ENCODE measurements at regions not wholly inside any gene's neighbourhood (a gene's known extent, or its start where the extent isn't known, plus 50 kb on each side); places are given as distances from the start of the nearest gene placed in this dataset.
"Not testable (repeated sequence)": the region's sequence is repeated elsewhere in the genome, so short reads cannot be mapped to it uniquely, and the experiment has no call there.

- no TSS peak for BruUV-seq (replicated peaks)
- Histone ChIP-seq H3K36me3 (ENCODE audit: control insufficient read depth, insufficient read depth, low read length) (no peaks in the 10 kb centered on the region), H3K4me3 (ENCODE audit: low read depth, low read length) (no peak overlapping the region), H3K27me3 (replicated peaks; ENCODE audit: control insufficient read depth, insufficient read depth, low read length) (no peaks in the 10 kb centered on the region), H3K4me1 (no peaks in the 10 kb centered on the region), H3K9me3 (no peaks in the 10 kb centered on the region)
- DNase-seq, result peak in 1 of 2 experiments; percentile 5
- intact Hi-C loops (cut with micrococcal nuclease; ENCODE audit: unreplicated experiment), result no loop called here
- POLR2A ChIA-PET, result no interaction called here
- H3K27me3 Mint-ChIP-seq (ENCODE audit: insufficient read depth, unreplicated experiment), result no peaks in the 10 kb centered on the region
- no peaks in the 10 kb centered on the region for H3K36me3 Mint-ChIP-seq (ENCODE audit: insufficient read depth, unreplicated experiment)
- CTCF ChIA-PET, result no interaction called here
- H3K4me3 Mint-ChIP-seq (ENCODE audit: unreplicated experiment), result no peak overlapping the region
- H3K27ac Mint-ChIP-seq (ENCODE audit: unreplicated experiment), result no peak overlapping the region
- TF ChIP-seq CTCF (IDR thresholded peaks at IDR 0.05; ENCODE audit: insufficient read depth in 1 of 2, low read depth in 1 of 2, low read length in 1 of 2, severe bottlenecking in 1 of 2, unreplicated experiment in 1 of 2), result no peak
- H3K4me1 Mint-ChIP-seq (ENCODE audit: low read depth, unreplicated experiment), result no peaks in the 10 kb centered on the region
- H3K9me3 Mint-ChIP-seq (ENCODE audit: unreplicated experiment), result no peaks in the 10 kb centered on the region
Measured at GRCh38 chr2:128613876-128614275, 295.2 kb upstream of the HS6ST1 start.

- H3K36me3 Mint-ChIP-seq (ENCODE audit: insufficient read depth, unreplicated experiment); DNase-seq; BruUV-seq (replicated peaks); H3K9me3 ChIP-seq; POLR2A ChIA-PET; CTCF ChIA-PET; intact Hi-C loops (cut with micrococcal nuclease; ENCODE audit: unreplicated experiment); H3K27ac Mint-ChIP-seq (ENCODE audit: unreplicated experiment); H3K4me1 Mint-ChIP-seq (ENCODE audit: low read depth, unreplicated experiment); H3K9me3 Mint-ChIP-seq (ENCODE audit: unreplicated experiment); H3K27me3 ChIP-seq (replicated peaks; ENCODE audit: control insufficient read depth, insufficient read depth, low read length); H3K27me3 Mint-ChIP-seq (ENCODE audit: insufficient read depth, unreplicated experiment); H3K36me3 ChIP-seq (ENCODE audit: control insufficient read depth, insufficient read depth, low read length); H3K4me3 Mint-ChIP-seq (ENCODE audit: unreplicated experiment); H3K4me3 ChIP-seq (ENCODE audit: low read depth, low read length); H3K4me1 ChIP-seq: not testable (repeated sequence)
Measured at GRCh38 chr2:128614907-128615306, 296.2 kb upstream of the HS6ST1 start.

GRCh38 chr2:128615571-128615970 lies 296.9 kb upstream of the HS6ST1 start:
- no peaks in the 10 kb centered on the region for H3K27me3 ChIP-seq (replicated peaks; ENCODE audit: control insufficient read depth, insufficient read depth, low read length)
- H3K27ac Mint-ChIP-seq (ENCODE audit: unreplicated experiment), result no peak overlapping the region
- ChIA-PET POLR2A (no interaction called here), CTCF (no interaction called here)
- no peaks in the 10 kb centered on the region for H3K36me3 ChIP-seq (ENCODE audit: control insufficient read depth, insufficient read depth, low read length)
- no peak for TF ChIP-seq CTCF (IDR thresholded peaks at IDR 0.05; ENCODE audit: insufficient read depth in 1 of 2, low read depth in 1 of 2, low read length in 1 of 2, severe bottlenecking in 1 of 2, unreplicated experiment in 1 of 2)
- H3K36me3 Mint-ChIP-seq (ENCODE audit: insufficient read depth, unreplicated experiment), result no peaks in the 10 kb centered on the region
- H3K4me3 ChIP-seq (ENCODE audit: low read depth, low read length), result no peak overlapping the region
- H3K4me1 ChIP-seq, result no peaks in the 10 kb centered on the region
- H3K9me3 ChIP-seq, result no peaks in the 10 kb centered on the region
- DNase-seq, result peak in 1 of 2 experiments; percentile 13
- no peaks in the 10 kb centered on the region for H3K4me1 Mint-ChIP-seq (ENCODE audit: low read depth, unreplicated experiment)
- H3K9me3 Mint-ChIP-seq (ENCODE audit: unreplicated experiment), result no peaks in the 10 kb centered on the region
- no peak overlapping the region for H3K4me3 Mint-ChIP-seq (ENCODE audit: unreplicated experiment)
- no peaks in the 10 kb centered on the region for H3K27me3 Mint-ChIP-seq (ENCODE audit: insufficient read depth, unreplicated experiment)
- BruUV-seq (replicated peaks), result no TSS peak
- intact Hi-C loops (cut with micrococcal nuclease; ENCODE audit: unreplicated experiment), result no loop called here

- no peaks in the 10 kb centered on the region for H3K27me3 ChIP-seq (replicated peaks; ENCODE audit: control insufficient read depth, insufficient read depth, low read length)
- no peaks in the 10 kb centered on the region for H3K27me3 Mint-ChIP-seq (ENCODE audit: insufficient read depth, unreplicated experiment)
- H3K4me3 Mint-ChIP-seq (ENCODE audit: unreplicated experiment), result no peak overlapping the region
- H3K4me1 ChIP-seq, result no peaks in the 10 kb centered on the region
- intact Hi-C loops (cut with micrococcal nuclease; ENCODE audit: unreplicated experiment), result no loop called here
- no peaks in the 10 kb centered on the region for H3K36me3 Mint-ChIP-seq (ENCODE audit: insufficient read depth, unreplicated experiment)
- H3K4me1 Mint-ChIP-seq (ENCODE audit: low read depth, unreplicated experiment), result no peaks in the 10 kb centered on the region
- ChIA-PET CTCF (no interaction called here), POLR2A (no interaction called here)
- H3K4me3 ChIP-seq (ENCODE audit: low read depth, low read length), result no peak overlapping the region
- DNase-seq, result peak in 1 of 2 experiments; percentile 27
- no peak for TF ChIP-seq CTCF (IDR thresholded peaks at IDR 0.05; ENCODE audit: insufficient read depth in 1 of 2, low read depth in 1 of 2, low read length in 1 of 2, severe bottlenecking in 1 of 2, unreplicated experiment in 1 of 2)
- no peaks in the 10 kb centered on the region for H3K36me3 ChIP-seq (ENCODE audit: control insufficient read depth, insufficient read depth, low read length)
- H3K9me3 Mint-ChIP-seq (ENCODE audit: unreplicated experiment), result no peaks in the 10 kb centered on the region
- H3K9me3 ChIP-seq, result no peaks in the 10 kb centered on the region
- no peak overlapping the region for H3K27ac Mint-ChIP-seq (ENCODE audit: unreplicated experiment)
- no TSS peak for BruUV-seq (replicated peaks)
Measured at GRCh38 chr2:128617029-128617590, 298.4 kb upstream of the HS6ST1 start.

All from Caco-2 (cell line).